SK-MEL-5 (cell line): ENCODE measurements at regions not wholly inside any gene's neighbourhood (a gene's known extent, or its start where the extent isn't known, plus 50 kb on each side); places are given as distances from the start of the nearest gene placed in this dataset.

Experiments used
- DNase-seq: peaks from one replicate; pipeline ENCODE4 v3.0.0-alpha.2; 2016; ENCODE audit warnings: low read depth, low spot score
- in situ Hi-C: cut with HindIII; loops from 2 replicates; pipeline ENCODE4 v1.10.0; 2016; ENCODE audit warnings: low sequenced_read_pairs, high pct_unique_total_duplicates, low pct_unique_long_range_greater_than_20kb

DNA sequence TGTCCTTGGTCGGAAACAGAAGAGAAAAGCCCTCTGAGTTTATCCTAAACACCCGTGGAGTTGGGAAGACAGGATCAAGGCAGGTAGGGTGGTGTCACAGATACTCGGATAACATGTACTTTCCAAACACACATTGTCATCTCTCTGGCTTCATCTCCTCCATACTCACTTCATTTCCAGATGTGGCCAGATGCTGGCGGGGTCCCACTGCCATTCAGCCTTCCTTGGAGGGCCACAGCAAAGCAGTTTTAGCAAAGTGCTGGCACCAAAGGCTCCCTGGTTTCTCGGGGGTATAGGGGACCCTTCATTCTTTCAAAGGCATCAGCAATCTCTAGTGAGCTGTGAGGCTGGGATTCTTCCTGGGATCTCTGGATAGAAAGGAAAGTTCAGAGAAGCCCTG, 539.5 kb downstream of the TCERG1L start:
- DNase-seq, result no peak
- in situ Hi-C loops, result no loop called here

DNA sequence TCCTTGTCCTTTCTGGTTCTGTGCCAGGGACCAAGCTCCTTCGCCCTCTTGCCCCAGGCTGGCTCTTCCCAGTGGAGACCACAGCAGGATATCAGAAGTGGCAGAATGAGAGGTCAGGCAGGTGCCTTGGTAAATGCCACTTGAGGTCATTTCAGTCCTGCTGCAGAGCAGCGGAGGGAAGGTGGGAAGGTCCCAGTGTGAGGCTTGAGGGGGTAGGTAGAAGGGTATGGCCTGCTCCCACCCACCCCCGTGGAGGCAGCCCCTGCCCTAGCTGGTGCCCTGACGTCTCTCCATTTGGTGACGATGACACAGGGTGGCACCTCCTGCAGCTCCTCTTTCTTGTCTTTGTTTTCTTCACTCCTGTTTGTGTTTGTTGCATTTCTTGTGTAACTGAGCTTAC, 538.8 kb downstream of the TCERG1L start:
- in situ Hi-C loops, result no loop called here
- no peak for DNase-seq

DNA sequence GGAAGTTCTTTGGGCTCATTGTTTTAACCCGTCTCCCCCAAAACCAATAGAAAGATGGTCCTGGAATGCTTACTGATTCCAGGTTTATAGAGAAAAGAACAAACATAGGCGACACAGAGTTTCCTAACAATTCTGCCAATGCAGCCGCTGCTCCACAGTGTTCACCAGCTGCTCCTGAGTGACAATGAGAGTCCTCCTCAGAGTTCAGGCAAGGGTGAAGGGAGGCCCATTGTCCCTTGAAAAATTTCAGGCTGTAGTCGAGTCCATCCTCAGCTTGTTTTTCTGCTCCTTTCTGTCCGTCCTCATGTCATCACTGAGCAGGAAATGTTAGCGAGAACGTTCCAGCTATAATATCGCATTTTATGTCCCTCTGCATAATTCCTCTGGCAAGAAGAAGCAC, 537.6 kb downstream of the TCERG1L start:
- in situ Hi-C loops, result no loop called here
- DNase-seq, result no peak

DNA sequence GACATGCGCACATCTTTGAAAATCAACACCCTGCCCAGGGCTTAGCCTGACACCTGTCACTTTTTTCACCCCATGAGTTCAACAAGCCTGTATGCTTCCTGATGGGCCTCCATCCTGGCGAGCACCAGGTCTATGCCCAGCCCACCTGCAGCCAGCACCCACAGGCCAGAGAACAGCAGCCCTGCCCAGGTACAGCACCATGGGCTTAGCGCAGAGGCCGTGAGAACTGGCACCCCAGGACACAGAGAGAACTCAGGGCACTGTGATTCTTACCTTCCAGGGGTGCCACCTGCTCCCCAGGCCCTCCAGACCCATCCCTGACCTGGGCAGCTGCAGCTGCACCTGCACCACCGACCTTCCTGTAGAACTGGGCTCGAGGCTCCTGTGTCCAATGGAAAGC, 536.6 kb downstream of the TCERG1L start:
- DNase-seq, result no peak
- in situ Hi-C loops, result no loop called here

GRCh38 chr10:130775311-130775710, 536.2 kb downstream of the TCERG1L start:
- in situ Hi-C loops, result no loop called here
- no peak for DNase-seq

GRCh38 chr10:130776724-130777123, 534.8 kb downstream of the TCERG1L start:
- in situ Hi-C loops, result no loop called here
- DNase-seq, result no peak

- in situ Hi-C loops, result no loop called here
- no peak for DNase-seq
Measured at GRCh38 chr10:130777507-130778165, 533.9 kb downstream of the TCERG1L start.

GRCh38 chr10:130778166-130778545, 533.4 kb downstream of the TCERG1L start:
- no peak for DNase-seq
- in situ Hi-C loops, result no loop called here

DNA sequence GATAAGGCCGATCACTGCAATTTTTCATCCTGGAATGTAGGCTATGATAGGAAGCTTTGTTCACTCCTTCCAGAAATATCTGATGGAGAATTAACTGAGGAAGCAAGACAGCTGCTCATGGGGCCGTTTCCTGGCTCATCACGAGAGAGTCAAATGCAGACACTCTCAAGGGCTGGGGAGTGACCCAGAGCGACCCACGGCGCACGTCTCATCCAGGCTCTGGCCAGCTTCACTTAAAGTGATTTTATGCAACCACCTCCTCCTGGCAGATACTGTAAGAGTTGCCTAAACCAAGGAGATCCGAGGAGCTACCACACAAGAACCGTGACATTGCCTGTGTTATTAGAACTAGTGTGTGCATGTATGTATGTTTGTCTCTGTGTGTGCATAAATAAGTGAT, 530.8 kb downstream of the TCERG1L start:
- no peak for DNase-seq
- in situ Hi-C loops, result no loop called here

DNA sequence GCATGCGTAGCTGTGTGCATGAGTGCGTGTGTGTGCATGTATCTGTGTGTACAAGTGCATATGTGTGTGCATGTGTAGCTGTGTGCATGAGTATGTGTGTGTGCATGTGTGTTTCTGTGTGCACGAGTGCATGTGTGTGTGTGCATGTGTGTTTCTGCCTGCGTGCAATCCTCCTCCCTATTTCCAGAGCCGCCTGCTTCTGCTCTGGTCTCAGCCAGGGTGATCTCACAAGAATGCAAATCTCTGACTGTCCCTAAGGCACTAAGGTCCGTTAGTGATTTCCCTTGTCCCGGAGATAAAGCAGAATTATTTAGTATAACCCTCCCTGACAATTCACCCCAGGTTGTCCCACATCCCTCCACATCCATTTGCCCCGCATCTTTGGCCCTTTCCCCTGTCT, 530.3 kb downstream of the TCERG1L start:
- in situ Hi-C loops, result no loop called here
- no peak for DNase-seq

- in situ Hi-C loops, result no loop called here
- no peak for DNase-seq
Measured at GRCh38 chr10:130781623-130782022, 529.9 kb downstream of the TCERG1L start.

GRCh38 chr10:130782467-130782866, 529.1 kb downstream of the TCERG1L start:
- in situ Hi-C loops, result no loop called here
- peak; percentile 8 for DNase-seq

GRCh38 chr10:130784326-130784725, 527.2 kb downstream of the TCERG1L start:
- no peak for DNase-seq
- in situ Hi-C loops, result no loop called here

- in situ Hi-C loops, result no loop called here
- no peak for DNase-seq
Measured at GRCh38 chr10:130786365-130786966, 525.1 kb downstream of the TCERG1L start.

DNA sequence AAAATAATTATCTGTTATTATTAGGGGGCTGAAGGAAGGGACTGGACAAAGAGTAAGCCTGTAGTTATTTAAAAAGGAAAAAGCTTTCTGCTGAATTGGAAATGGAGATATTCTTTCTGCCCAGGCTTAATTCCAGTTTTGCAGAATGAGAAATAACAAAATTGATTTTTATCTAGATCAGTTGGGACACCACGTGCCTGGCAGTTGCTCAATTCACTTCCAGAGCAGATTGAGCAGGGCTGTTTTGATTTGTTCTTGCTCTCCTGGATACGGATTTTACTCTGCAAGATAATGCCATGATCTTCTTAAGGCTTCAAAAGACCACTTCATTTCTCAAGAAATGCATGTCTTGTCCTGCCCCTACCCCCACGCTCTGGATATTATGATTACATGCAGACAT, 524.3 kb downstream of the TCERG1L start:
- DNase-seq, result no peak
- in situ Hi-C loops, result no loop called here

GRCh38 chr10:130787821-130788220, 523.7 kb downstream of the TCERG1L start:
- in situ Hi-C loops, result no loop called here
- DNase-seq, result no peak

DNA sequence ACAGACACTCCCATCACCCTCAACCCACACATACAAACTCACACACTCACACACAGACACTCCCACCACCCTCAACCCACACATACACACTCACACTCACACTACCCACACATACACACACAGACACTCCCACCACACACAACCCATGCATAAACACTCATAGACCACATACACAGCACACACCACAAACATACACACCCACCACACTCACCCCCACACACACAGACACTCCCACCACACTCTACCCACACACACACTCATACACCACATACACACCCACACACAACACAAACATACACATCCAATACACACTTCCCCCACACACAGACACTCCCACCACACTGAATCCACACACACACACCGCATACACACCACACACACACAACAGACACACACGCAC, 521.2 kb downstream of the TCERG1L start:
- in situ Hi-C loops, result no loop called here
- DNase-seq, result no peak

- no peak for DNase-seq
- in situ Hi-C loops, result no loop called here
Measured at GRCh38 chr10:130792096-130792845, 519.2 kb downstream of the TCERG1L start.

GRCh38 chr10:130795819-130796218, 515.7 kb downstream of the TCERG1L start:
- in situ Hi-C loops, result no loop called here
- DNase-seq, result no peak
